H54 (cell line): ENCODE measurements at regions not wholly inside any gene's neighbourhood (a gene's known extent, or its start where the extent isn't known, plus 50 kb on each side); places are given as distances from the start of the nearest gene placed in this dataset.

Experiments
- DNase-seq: peaks from one replicate; pipeline ENCODE4 v3.0.0; 2011; ENCODE audit warnings: low spot score, mixed read lengths; ENCODE audit not compliant: insufficient read length
- FAIRE-seq: peaks from 3 replicates; lab custom pipeline; 2011; peaks lifted over from hg19 to GRCh38; lab: Jason Lieb, UNC
- POLR2A ChIP-seq: IDR thresholded peaks from 2 replicates; pipeline ENCODE4 v1.6.1; 2011; ENCODE audit warnings: low read depth, mild to moderate bottlenecking, low read length

DNA sequence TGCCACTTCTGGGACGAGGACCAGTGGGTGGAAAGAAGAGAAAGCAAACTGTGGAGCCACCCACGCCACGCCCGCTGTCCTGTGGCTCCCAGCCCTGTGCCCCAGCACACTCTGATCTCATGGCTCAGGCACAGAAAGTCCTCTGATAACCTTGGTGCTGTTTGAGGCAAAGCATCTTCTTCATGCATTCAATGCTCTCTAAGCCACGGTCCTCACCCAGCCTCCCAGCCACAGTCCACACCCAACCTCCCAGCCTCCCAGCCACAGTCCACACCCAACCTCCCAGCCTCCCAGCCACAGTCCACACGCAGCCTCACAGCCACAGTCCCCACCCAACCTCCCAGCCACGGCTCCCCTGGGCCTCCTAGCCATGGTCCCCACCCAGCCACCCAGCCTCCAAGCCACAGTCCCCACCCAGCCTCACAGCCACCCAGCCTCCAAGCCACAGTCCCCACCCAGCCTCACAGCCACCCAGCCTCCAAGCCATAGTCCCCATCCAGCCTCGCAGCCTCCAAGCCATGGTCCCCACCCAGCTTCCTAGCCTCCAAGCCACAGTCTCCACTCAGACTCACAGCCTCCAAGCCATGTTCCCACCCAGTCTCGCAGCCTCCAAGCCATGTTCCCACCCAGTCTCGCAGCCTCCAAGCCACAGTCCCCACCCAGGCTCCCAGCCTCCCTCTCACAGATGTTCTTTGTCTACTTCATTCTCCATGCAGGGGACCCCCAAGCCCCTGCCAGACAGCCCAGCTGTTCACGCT lies 74.9 kb downstream of the SOX1 start:
- DNase-seq: no peak
- no peak for FAIRE-seq
- no peak for TF ChIP-seq POLR2A

- FAIRE-seq (no peak), DNase-seq (no peak)
- TF ChIP-seq POLR2A: no peak
Observed at GRCh38 chr13:112142401-112142930, 75.5 kb downstream of the SOX1 start.

DNA sequence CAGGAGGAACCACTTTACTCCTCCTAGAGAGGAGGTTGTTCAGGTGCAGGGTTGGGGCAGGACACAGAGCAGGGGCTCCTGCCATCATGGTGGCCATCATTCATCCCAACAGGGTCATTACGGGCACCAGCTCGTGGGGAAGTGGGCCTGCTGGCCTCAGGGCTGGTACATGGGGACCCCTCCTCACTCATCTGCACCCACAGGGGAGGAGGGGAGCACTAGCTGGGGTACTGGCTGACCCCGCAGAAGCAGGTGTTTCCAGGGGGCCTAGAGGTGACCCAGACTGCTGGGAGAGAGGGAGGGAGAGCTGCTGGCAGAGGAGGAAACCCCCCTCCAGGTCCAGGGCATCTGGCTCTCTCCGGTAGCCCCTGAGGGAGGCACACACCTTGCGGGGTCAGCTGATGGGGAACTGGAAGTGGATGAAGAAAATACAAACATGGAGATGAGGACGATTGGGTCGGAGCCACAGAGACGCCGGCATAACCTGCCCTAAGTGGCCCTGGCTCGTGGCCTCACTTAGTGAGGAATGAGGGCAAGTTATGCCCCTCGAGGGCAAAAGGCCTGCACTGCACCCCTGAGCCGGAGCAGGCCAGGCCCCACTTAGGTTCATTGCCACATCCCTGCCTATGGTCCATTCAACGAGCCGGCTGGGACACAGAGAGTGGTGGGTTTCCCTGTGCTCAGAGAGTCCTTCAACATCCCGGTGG lies 76.2 kb downstream of the SOX1 start:
- no peak for DNase-seq
- no peak for FAIRE-seq
- TF ChIP-seq POLR2A: no peak

GRCh38 chr13:112143753-112144615 lies 77.0 kb downstream of the SOX1 start:
- no peak for FAIRE-seq
- DNase-seq: no peak
- TF ChIP-seq POLR2A: no peak

GRCh38 chr13:112144616-112145550 lies 77.9 kb downstream of the SOX1 start:
- no peak for FAIRE-seq
- TF ChIP-seq POLR2A: no peak
- no peak for DNase-seq

DNA sequence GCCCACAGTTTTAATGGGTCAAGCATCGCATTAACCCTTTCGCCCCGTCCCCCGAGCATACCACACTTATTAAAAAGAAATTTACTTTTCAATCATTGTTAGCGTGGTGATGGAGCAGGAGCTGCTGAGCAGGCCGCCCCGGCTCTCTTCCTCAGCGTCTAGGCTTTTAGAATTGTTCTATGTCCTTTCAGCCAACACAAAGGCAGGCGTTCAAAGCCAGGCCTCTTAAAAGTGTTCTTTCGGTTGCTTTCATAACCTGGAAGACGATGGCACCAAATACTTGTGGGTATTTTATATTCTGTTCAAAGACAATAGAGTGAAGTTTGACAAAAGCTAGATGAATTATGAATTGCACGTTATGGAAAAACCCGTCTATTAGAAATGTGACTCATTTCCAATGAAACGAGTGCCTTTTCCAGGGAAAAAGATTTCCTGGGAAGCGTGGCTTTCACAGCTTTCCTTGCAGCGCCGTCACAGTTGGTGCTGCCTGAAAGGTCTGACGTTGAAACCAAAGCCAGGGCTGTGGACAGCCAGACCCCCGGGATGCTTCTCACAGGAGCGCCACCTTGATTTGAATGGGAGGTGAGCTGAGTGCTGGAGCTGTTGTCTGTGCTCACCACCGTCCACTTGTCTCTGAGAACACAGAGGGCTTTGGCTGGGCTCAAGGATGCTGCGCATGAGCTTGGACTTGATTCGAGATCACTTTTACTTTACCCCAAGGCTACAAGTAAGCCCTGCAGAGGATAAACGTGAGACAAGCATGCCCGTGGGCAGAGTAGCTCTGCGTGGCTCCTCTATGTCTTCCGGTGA lies 78.8 kb downstream of the SOX1 start:
- no peak for TF ChIP-seq POLR2A
- DNase-seq (no peak), FAIRE-seq (no peak)

- DNase-seq: no peak
Observed at GRCh38 chr13:112150352-112150751, 83.4 kb downstream of the SOX1 start.

GRCh38 chr13:112152846-112153245 lies 85.9 kb downstream of the SOX1 start:
- DNase-seq (no peak), FAIRE-seq (no peak)
- TF ChIP-seq POLR2A: no peak

More at GRCh38 chr13:112150352-112150751, 83.4 kb downstream of the SOX1 start:
- no peak for FAIRE-seq
- TF ChIP-seq POLR2A: no peak

GRCh38 chr13:112153364-112153763 lies 86.4 kb downstream of the SOX1 start:
- no peak for TF ChIP-seq POLR2A
- FAIRE-seq (no peak), DNase-seq (no peak)

- TF ChIP-seq POLR2A: no peak
- DNase-seq (no peak), FAIRE-seq (no peak)
Observed at GRCh38 chr13:112153846-112154245, 86.9 kb downstream of the SOX1 start.

GRCh38 chr13:112154301-112155060 lies 87.5 kb downstream of the SOX1 start:
- DNase-seq (no peak), FAIRE-seq (no peak)
- no peak for TF ChIP-seq POLR2A
